ENCODE measurements at regions not wholly inside any gene's neighbourhood (a gene's known extent, or its start where the extent isn't known, plus 50 kb on each side); places are given as distances from the start of the nearest gene placed in this dataset.

DNA sequence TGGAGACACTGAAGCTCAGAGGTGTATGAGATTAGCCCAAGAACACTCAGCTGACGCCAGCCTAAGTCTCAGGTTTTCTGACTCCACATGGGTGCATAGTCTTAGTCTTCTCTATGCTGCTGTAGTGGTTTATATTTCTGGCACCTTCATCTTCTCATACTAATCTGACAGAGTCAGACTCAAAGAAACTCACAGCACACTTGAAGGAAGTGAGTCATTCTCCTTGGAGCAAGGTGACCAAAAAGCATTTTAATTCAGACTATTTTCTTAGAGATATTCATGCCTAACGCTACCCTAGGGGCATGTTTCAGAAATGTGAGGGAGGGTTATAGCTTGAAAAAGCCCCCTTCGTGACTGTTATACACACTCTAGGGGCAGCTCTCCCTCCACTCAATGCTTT, 775.3 kb upstream of the ARPP21 start:
- TF ChIP-seq, protein P1, sequence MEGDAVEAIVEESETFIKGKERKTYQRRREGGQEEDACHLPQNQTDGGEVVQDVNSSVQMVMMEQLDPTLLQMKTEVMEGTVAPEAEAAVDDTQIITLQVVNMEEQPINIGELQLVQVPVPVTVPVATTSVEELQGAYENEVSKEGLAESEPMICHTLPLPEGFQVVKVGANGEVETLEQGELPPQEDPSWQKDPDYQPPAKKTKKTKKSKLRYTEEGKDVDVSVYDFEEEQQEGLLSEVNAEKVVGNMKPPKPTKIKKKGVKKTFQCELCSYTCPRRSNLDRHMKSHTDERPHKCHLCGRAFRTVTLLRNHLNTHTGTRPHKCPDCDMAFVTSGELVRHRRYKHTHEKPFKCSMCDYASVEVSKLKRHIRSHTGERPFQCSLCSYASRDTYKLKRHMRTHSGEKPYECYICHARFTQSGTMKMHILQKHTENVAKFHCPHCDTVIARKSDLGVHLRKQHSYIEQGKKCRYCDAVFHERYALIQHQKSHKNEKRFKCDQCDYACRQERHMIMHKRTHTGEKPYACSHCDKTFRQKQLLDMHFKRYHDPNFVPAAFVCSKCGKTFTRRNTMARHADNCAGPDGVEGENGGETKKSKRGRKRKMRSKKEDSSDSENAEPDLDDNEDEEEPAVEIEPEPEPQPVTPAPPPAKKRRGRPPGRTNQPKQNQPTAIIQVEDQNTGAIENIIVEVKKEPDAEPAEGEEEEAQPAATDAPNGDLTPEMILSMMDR (IDR thresholded peaks at IDR 0.05), result no peak
- no peak for TF ChIP-seq POLR2AphosphoS5 (IDR thresholded peaks at IDR 0.05)
- no peak for TF ChIP-seq EP300 (IDR thresholded peaks at IDR 0.05)
- TF ChIP-seq POLR2A (IDR thresholded peaks at IDR 0.05), result no peak

Data from sigmoid colon (tissue), 4 donors.